HCT116 (cell line): ENCODE measurements at regions not wholly inside any gene's neighbourhood (a gene's known extent, or its start where the extent isn't known, plus 50 kb on each side); places are given as distances from the start of the nearest gene placed in this dataset.

Source experiments
- ATAC-seq: fragments of 200-7000 bp; cut with Tn5 transposase; 2 replicates; pipeline ENCODE4 v1.9.1; 2020; ENCODE audit warnings: mild to moderate bottlenecking, moderate library complexity
- BruUV-seq: library from RNA; stranded (reverse); fragments of 400-500 nt; replicated peaks from 2 replicates; lab custom pipeline; 2021; lab: Mats Ljungman, UMichigan
- CTCF ChIA-PET: fragments of 300-600 bp; sonication (Branson Sonifier 250); formaldehyde crosslinking; loops from one replicate; lab custom pipeline; 2021; ENCODE audit warnings: antibody characterized with exemption; lab: Charles Lee
- POLR2A ChIA-PET: fragments of 300-600, 350-600 bp; sonication (Branson Sonifier 250); formaldehyde crosslinking; loops from one replicate; lab custom pipeline; 2021; ENCODE audit warnings: antibody characterized with exemption; lab: Charles Lee
- RAD21 ChIA-PET, 2 experiments: fragments of 300-600 bp; sonication (Branson Sonifier 250); formaldehyde crosslinking; loops; one replicate each; lab custom pipeline; 2023; ENCODE audit warnings: low total read pairs in 2 of 2; ENCODE audit not compliant: uncharacterized antibody in 2 of 2, unreplicated experiment in 2 of 2, low non-redundant PET in 1 of 2; lab: Charles Lee
- DNase-seq: peaks from one replicate; pipeline ENCODE4 v3.0.0-alpha.2; 2010; ENCODE audit warnings: low read depth, low spot score
- H2AFZ ChIP-seq: fragments of 200-600 bp; shearing (Covaris generic), sonication (generic); 2 replicates; pipeline ENCODE4 v1.6.1; 2017; ENCODE audit warnings: low read depth, mixed run types, mixed read lengths, antibody characterized with exemption, low read length; ENCODE audit not compliant: poor library complexity, severe bottlenecking
- H3K27ac ChIP-seq: 2 replicates; pipeline ENCODE4 v1.5.1; 2012; ENCODE audit warnings: low read depth, low read length
- H3K27me3 ChIP-seq: fragments of 200-600 bp; sonication (generic); 2 replicates; pipeline ENCODE4 v1.6.1; 2016; ENCODE audit warnings: mixed run types, low read length, mixed read lengths; ENCODE audit not compliant: insufficient read depth
- H3K36me3 ChIP-seq, 2 experiments: fragments of 200-500 bp in 1 of 2; fragments of 200-600 bp in 1 of 2; sonication (Bioruptor generic) in 1 of 2; sonication (generic) in 1 of 2; 2 replicates each; pipeline versions ENCODE4 v1.5.1 to v1.6.1; 2014 to 2016; ENCODE audit warnings: low read length in 2 of 2, inconsistent platforms in 1 of 2, mixed read lengths in 1 of 2, mixed run types in 1 of 2; ENCODE audit not compliant: insufficient read depth in 2 of 2, control insufficient read depth in 1 of 2
- H3K4me1 ChIP-seq, 2 experiments: fragments of 200-600 bp in 1 of 2; sonication (generic) in 1 of 2; 2 replicates each; pipeline versions ENCODE4 v1.5.1 to v1.6.1; 2012 to 2017; ENCODE audit warnings: low read length in 2 of 2, inconsistent platforms in 1 of 2, mild to moderate bottlenecking in 1 of 2, mixed read lengths in 1 of 2, mixed run types in 1 of 2, moderate library complexity in 1 of 2; ENCODE audit not compliant: insufficient read depth in 2 of 2, control insufficient read depth in 1 of 2
- H3K4me2 ChIP-seq: fragments of 200-600 bp; sonication (generic); 2 replicates; pipeline ENCODE4 v1.6.1; 2017; ENCODE audit warnings: mixed run types, low read length, mixed read lengths
- H3K4me3 ChIP-seq, 2 experiments: fragments of 200-600 bp in 1 of 2; sonication (generic) in 1 of 2; replicated peaks in 1 of 2; 2 replicates each; pipeline ENCODE4 v1.5.1; 2011 to 2016; ENCODE audit warnings: low read length in 2 of 2, control low read depth in 1 of 2, low read depth in 1 of 2, mild to moderate bottlenecking in 1 of 2, mixed read lengths in 1 of 2, mixed run types in 1 of 2
- H3K79me2 ChIP-seq: fragments of 200-600 bp; sonication (generic); 2 replicates; pipeline ENCODE4 v1.6.1; 2017; ENCODE audit warnings: mild to moderate bottlenecking, mixed run types, low read length, moderate library complexity, mixed read lengths; ENCODE audit not compliant: insufficient read depth
- H3K9ac ChIP-seq: fragments of 200-600 bp; sonication (generic); 2 replicates; pipeline ENCODE4 v1.6.1; 2016; ENCODE audit warnings: low read length, mixed read lengths
- H3K9me2 ChIP-seq: fragments of 200-600 bp; sonication (generic), shearing (Covaris generic); 2 replicates; pipeline ENCODE4 v1.6.1; 2017; ENCODE audit warnings: mixed run types, mild to moderate bottlenecking, moderate library complexity; ENCODE audit not compliant: insufficient read depth
- H3K9me3 ChIP-seq, 2 experiments: fragments of 200-500 bp in 1 of 2; fragments of 200-600 bp in 1 of 2; sonication (Bioruptor generic) in 1 of 2; sonication (generic) in 1 of 2; 2 replicates each; pipeline ENCODE4 v1.6.1; 2014 to 2017; ENCODE audit warnings: low read length in 2 of 2, mixed read lengths in 2 of 2, inconsistent platforms in 1 of 2, low read depth in 1 of 2, mild to moderate bottlenecking in 1 of 2, mixed run types in 1 of 2, moderate library complexity in 1 of 2; ENCODE audit not compliant: control insufficient read depth in 1 of 2, insufficient read depth in 1 of 2
- H4K20me1 ChIP-seq: fragments of 200-600 bp; sonication (generic), shearing (Covaris generic); 2 replicates; pipeline ENCODE4 v1.6.1; 2017; ENCODE audit warnings: mixed run types, mild to moderate bottlenecking, moderate library complexity; ENCODE audit not compliant: insufficient read depth
- CBX3 ChIP-seq: IDR thresholded peaks from 2 replicates; pipeline ENCODE4 v1.6.1; 2012; ENCODE audit warnings: low read depth
- CEBPB ChIP-seq: IDR thresholded peaks from 2 replicates; pipeline ENCODE4 v1.6.1; 2012; ENCODE audit warnings: low read depth
- EGR1 ChIP-seq: IDR thresholded peaks from 2 replicates; pipeline ENCODE4 v1.6.1; 2012; ENCODE audit warnings: low read depth
- ELF1 ChIP-seq: IDR thresholded peaks from 2 replicates; pipeline ENCODE4 v1.6.1; 2012; ENCODE audit warnings: low read depth, borderline replicate concordance
- EZH2 ChIP-seq: fragments of 200-600 bp; sonication (generic); IDR thresholded peaks from 2 replicates; pipeline ENCODE4 v1.6.1; 2017; ENCODE audit warnings: antibody characterized with exemption, mixed run types
- EZH2phosphoT487 ChIP-seq: fragments of 200-600 bp; IDR thresholded peaks from 2 replicates; pipeline ENCODE4 v1.6.1; 2018; ENCODE audit warnings: antibody characterized with exemption, borderline replicate concordance
- FOSL1 ChIP-seq: IDR thresholded peaks from 2 replicates; pipeline ENCODE4 v1.6.1; 2012; ENCODE audit warnings: low read depth
- JUND ChIP-seq: IDR thresholded peaks from 2 replicates; pipeline ENCODE4 v1.6.1; 2012
- POLR2AphosphoS5 ChIP-seq: IDR thresholded peaks from 2 replicates; pipeline ENCODE4 v1.6.1; 2011; ENCODE audit warnings: mild to moderate bottlenecking, low read depth, low read length, moderate library complexity
- RAD21 ChIP-seq: IDR thresholded peaks from 2 replicates; pipeline ENCODE4 v1.6.1; 2012; ENCODE audit warnings: low read depth, mild to moderate bottlenecking
- SIN3A ChIP-seq: IDR thresholded peaks from 2 replicates; pipeline ENCODE4 v1.6.1; 2012; ENCODE audit warnings: low read depth
- SP1 ChIP-seq: IDR thresholded peaks from 2 replicates; pipeline ENCODE4 v1.6.1; 2012; ENCODE audit warnings: low read depth
- SRF ChIP-seq: IDR thresholded peaks from 2 replicates; pipeline ENCODE4 v1.6.1; 2012; ENCODE audit warnings: low read depth
- YY1 ChIP-seq: IDR thresholded peaks from 2 replicates; pipeline ENCODE4 v1.6.1; 2011; ENCODE audit warnings: low read length, low read depth, moderate library complexity, mild to moderate bottlenecking; ENCODE audit not compliant: insufficient replicate concordance; ENCODE audit errors: extremely low read depth
- ZNF274 ChIP-seq: fragments of 200-500 bp; sonication (Bioruptor generic); IDR thresholded peaks from 2 replicates; pipeline ENCODE4 v1.6.1; 2014; ENCODE audit warnings: mild to moderate bottlenecking, low read depth, low read length, inconsistent platforms
- intact Hi-C: fragments of 100-400 bp; cut with micrococcal nuclease; formaldehyde crosslinking; loops from 2 replicates; pipeline ENCODE4 v1.10.0; 2022
- TF ChIP-seq, protein P1 (sequence below), 3 experiments: fragments of 200-600 bp in 1 of 3; sonication (generic) in 1 of 3; IDR thresholded peaks in 2 of 3; conservative IDR thresholded peaks in 1 of 3; 2 replicates each; pipeline ENCODE4 v1.5.1; 2012 to 2017; ENCODE audit warnings: low read depth in 2 of 3, low read length in 2 of 3, antibody characterized with exemption in 1 of 3, borderline replicate concordance in 1 of 3, control low read depth in 1 of 3, mild to moderate bottlenecking in 1 of 3, mixed read lengths in 1 of 3, mixed run types in 1 of 3, moderate library complexity in 1 of 3; ENCODE audit not compliant: insufficient read depth in 1 of 3
- TF ChIP-seq, protein P2 (sequence below): IDR thresholded peaks from 2 replicates; pipeline ENCODE4 v1.6.1; 2012
- TF ChIP-seq, protein P3 (sequence below): IDR thresholded peaks from 2 replicates; pipeline ENCODE4 v1.6.1; 2012
- TF ChIP-seq, protein P4 (sequence below): IDR thresholded peaks from 2 replicates; pipeline ENCODE4 v1.6.1; 2012; ENCODE audit warnings: low read depth

DNA sequence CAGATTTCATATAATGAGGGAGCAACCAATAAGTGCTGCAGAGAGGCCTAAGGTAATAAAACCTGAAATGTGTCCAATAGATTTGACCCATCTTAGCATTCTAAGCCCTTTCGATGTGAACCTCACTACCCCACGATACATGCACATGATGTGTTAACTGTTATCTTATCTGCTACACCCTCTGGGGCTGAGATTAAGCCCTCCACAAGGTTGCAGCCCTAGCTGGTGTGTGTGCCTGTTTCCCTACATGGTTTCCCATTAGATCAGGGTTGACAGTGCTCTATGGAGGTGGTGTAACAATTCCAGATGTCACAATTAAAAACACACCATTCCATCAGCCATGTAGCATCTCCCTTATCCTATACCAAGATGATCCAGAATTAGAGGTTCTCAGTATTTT is 68.9 kb upstream of the THSD7B start:
- no peaks in the 10 kb centered on the region for H3K36me3 ChIP-seq
- ATAC-seq (no peak), DNase-seq (no peak)
- POLR2A ChIA-PET = no interaction called here
- TF ChIP-seq, protein P1, sequence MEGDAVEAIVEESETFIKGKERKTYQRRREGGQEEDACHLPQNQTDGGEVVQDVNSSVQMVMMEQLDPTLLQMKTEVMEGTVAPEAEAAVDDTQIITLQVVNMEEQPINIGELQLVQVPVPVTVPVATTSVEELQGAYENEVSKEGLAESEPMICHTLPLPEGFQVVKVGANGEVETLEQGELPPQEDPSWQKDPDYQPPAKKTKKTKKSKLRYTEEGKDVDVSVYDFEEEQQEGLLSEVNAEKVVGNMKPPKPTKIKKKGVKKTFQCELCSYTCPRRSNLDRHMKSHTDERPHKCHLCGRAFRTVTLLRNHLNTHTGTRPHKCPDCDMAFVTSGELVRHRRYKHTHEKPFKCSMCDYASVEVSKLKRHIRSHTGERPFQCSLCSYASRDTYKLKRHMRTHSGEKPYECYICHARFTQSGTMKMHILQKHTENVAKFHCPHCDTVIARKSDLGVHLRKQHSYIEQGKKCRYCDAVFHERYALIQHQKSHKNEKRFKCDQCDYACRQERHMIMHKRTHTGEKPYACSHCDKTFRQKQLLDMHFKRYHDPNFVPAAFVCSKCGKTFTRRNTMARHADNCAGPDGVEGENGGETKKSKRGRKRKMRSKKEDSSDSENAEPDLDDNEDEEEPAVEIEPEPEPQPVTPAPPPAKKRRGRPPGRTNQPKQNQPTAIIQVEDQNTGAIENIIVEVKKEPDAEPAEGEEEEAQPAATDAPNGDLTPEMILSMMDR (IDR thresholded peaks at IDR 0.05 in 2 of 3, conservative IDR thresholded peaks at IDR 0.05 in 1 of 3; ENCODE audit: borderline replicate concordance in 1 of 3, insufficient read depth in 1 of 3, low read depth in 2 of 3, low read length in 2 of 3) = no peak
- TF ChIP-seq, protein P2, sequence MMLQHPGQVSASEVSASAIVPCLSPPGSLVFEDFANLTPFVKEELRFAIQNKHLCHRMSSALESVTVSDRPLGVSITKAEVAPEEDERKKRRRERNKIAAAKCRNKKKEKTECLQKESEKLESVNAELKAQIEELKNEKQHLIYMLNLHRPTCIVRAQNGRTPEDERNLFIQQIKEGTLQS = no peak
- no peak for TF ChIP-seq SP1
- no peak for TF ChIP-seq CBX3
- TF ChIP-seq EZH2 = no peak
- no peak for TF ChIP-seq EGR1
- TF ChIP-seq CEBPB = no peak
- TF ChIP-seq SIN3A = no peak
- TF ChIP-seq ELF1 = no peak
- no peak for TF ChIP-seq YY1
- TF ChIP-seq, protein P3, sequence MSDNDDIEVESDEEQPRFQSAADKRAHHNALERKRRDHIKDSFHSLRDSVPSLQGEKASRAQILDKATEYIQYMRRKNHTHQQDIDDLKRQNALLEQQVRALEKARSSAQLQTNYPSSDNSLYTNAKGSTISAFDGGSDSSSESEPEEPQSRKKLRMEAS = no peak
- TF ChIP-seq FOSL1 = no peak
- TF ChIP-seq POLR2AphosphoS5 = no peak
- TF ChIP-seq JUND = no peak
- TF ChIP-seq, protein P4, sequence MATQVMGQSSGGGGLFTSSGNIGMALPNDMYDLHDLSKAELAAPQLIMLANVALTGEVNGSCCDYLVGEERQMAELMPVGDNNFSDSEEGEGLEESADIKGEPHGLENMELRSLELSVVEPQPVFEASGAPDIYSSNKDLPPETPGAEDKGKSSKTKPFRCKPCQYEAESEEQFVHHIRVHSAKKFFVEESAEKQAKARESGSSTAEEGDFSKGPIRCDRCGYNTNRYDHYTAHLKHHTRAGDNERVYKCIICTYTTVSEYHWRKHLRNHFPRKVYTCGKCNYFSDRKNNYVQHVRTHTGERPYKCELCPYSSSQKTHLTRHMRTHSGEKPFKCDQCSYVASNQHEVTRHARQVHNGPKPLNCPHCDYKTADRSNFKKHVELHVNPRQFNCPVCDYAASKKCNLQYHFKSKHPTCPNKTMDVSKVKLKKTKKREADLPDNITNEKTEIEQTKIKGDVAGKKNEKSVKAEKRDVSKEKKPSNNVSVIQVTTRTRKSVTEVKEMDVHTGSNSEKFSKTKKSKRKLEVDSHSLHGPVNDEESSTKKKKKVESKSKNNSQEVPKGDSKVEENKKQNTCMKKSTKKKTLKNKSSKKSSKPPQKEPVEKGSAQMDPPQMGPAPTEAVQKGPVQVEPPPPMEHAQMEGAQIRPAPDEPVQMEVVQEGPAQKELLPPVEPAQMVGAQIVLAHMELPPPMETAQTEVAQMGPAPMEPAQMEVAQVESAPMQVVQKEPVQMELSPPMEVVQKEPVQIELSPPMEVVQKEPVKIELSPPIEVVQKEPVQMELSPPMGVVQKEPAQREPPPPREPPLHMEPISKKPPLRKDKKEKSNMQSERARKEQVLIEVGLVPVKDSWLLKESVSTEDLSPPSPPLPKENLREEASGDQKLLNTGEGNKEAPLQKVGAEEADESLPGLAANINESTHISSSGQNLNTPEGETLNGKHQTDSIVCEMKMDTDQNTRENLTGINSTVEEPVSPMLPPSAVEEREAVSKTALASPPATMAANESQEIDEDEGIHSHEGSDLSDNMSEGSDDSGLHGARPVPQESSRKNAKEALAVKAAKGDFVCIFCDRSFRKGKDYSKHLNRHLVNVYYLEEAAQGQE = no peak
- TF ChIP-seq RAD21 = no peak
- TF ChIP-seq ZNF274 = no peak
- TF ChIP-seq EZH2phosphoT487 = no peak
- TF ChIP-seq SRF = no peak
- TF ChIP-seq, all 23 proteins: peak for 0
- H3K9me2 ChIP-seq = no peaks in the 10 kb centered on the region
- no peak overlapping the region for H3K4me2 ChIP-seq
- H3K9ac ChIP-seq = no peak overlapping the region
- CTCF ChIA-PET = no interaction called here
- no peaks in the 10 kb centered on the region for H3K79me2 ChIP-seq
- no peak overlapping the region for H3K27ac ChIP-seq
- no peaks in the 10 kb centered on the region for H3K27me3 ChIP-seq
- RAD21 ChIA-PET = no interaction called here
- H3K4me3 ChIP-seq = no peak overlapping the region
- no TSS peak for BruUV-seq
- H3K4me1 ChIP-seq = no peaks in the 10 kb centered on the region
- H2AFZ ChIP-seq = no peak overlapping the region
- no peaks in the 10 kb centered on the region for H4K20me1 ChIP-seq
- intact Hi-C loops = no loop called here
- H3K9me3 ChIP-seq = no peaks in the 10 kb centered on the region
